ENCODE measurements at regions not wholly inside any gene's neighbourhood (a gene's known extent, or its start where the extent isn't known, plus 50 kb on each side); places are given as distances from the start of the nearest gene placed in this dataset.

- Histone ChIP-seq H3K36me3 (ENCODE audit: insufficient read depth, low read length) (no peaks in the 10 kb centered on the region), H3K4me3 (ENCODE audit: insufficient read depth, low read depth, low read length) (no peak overlapping the region), H3K79me2 (ENCODE audit: insufficient read depth, low read length) (no peaks in the 10 kb centered on the region), H3K4me2 (ENCODE audit: low read length) (no peak overlapping the region), H2AFZ (ENCODE audit: low read depth, low read length) (no peak overlapping the region), H3K9me3 (ENCODE audit: insufficient read depth, low read depth, low read length) (no peaks in the 10 kb centered on the region), H3K4me1 (ENCODE audit: insufficient read depth, low read length) (no peaks in the 10 kb centered on the region), H4K20me1 (ENCODE audit: insufficient read depth, low read length) (no peaks in the 10 kb centered on the region), H3K27ac (ENCODE audit: low read depth, low read length) (no peak overlapping the region), H3K27me3 (ENCODE audit: insufficient read depth, low read length) (no peaks in the 10 kb centered on the region), H3K9ac (ENCODE audit: low read length) (no peak overlapping the region)
- Mint-ChIP-seq H3K27ac (ENCODE audit: unreplicated experiment) (no peak overlapping the region), H3K4me3 (ENCODE audit: unreplicated experiment) (no peak overlapping the region), H3K36me3 (ENCODE audit: low read depth, unreplicated experiment) (no peaks in the 10 kb centered on the region), H3K27me3 (ENCODE audit: low read depth, unreplicated experiment) (no peaks in the 10 kb centered on the region), H3K9me3 (ENCODE audit: unreplicated experiment) (no peaks in the 10 kb centered on the region), H3K4me1 (ENCODE audit: low read depth, unreplicated experiment) (no peaks in the 10 kb centered on the region)
- DNase-seq (ENCODE audit: low read depth) (no peak), FAIRE-seq (no peak)
- TF ChIP-seq CTCF (IDR thresholded peaks at IDR 0.05; ENCODE audit: insufficient read depth, low read depth, low read length): no peak
Observed at GRCh38 chr5:33182986-33183385, 257.8 kb upstream of the TARS1 start.

- peaks cover 6% of the 10 kb centered on the region for H3K9me3 Mint-ChIP-seq (ENCODE audit: unreplicated experiment)
- no peak for TF ChIP-seq CTCF (IDR thresholded peaks at IDR 0.05; ENCODE audit: insufficient read depth, low read depth, low read length)
- no peaks in the 10 kb centered on the region for H3K4me1 Mint-ChIP-seq (ENCODE audit: low read depth, unreplicated experiment)
- no peaks in the 10 kb centered on the region for H4K20me1 ChIP-seq (ENCODE audit: insufficient read depth, low read length)
- no peaks in the 10 kb centered on the region for H3K27me3 Mint-ChIP-seq (ENCODE audit: low read depth, unreplicated experiment)
- H3K4me3 Mint-ChIP-seq (ENCODE audit: unreplicated experiment): no peak overlapping the region
- no peak overlapping the region for H3K4me3 ChIP-seq (ENCODE audit: insufficient read depth, low read depth, low read length)
- H3K9me3 ChIP-seq (ENCODE audit: insufficient read depth, low read depth, low read length): no peaks in the 10 kb centered on the region
- no peaks in the 10 kb centered on the region for H3K36me3 Mint-ChIP-seq (ENCODE audit: low read depth, unreplicated experiment)
- H3K27ac Mint-ChIP-seq (ENCODE audit: unreplicated experiment): no peak overlapping the region
- H3K4me2 ChIP-seq (ENCODE audit: low read length): no peak overlapping the region
- H3K36me3 ChIP-seq (ENCODE audit: insufficient read depth, low read length): no peaks in the 10 kb centered on the region
- H3K79me2 ChIP-seq (ENCODE audit: insufficient read depth, low read length): no peaks in the 10 kb centered on the region
- no peak overlapping the region for H3K27ac ChIP-seq (ENCODE audit: low read depth, low read length)
- no peak for DNase-seq (ENCODE audit: low read depth)
- no peak overlapping the region for H2AFZ ChIP-seq (ENCODE audit: low read depth, low read length)
- H3K27me3 ChIP-seq (ENCODE audit: insufficient read depth, low read length): no peaks in the 10 kb centered on the region
- no peaks in the 10 kb centered on the region for H3K4me1 ChIP-seq (ENCODE audit: insufficient read depth, low read length)
- no peak overlapping the region for H3K9ac ChIP-seq (ENCODE audit: low read length)
- FAIRE-seq: no peak
Observed at GRCh38 chr5:33184367-33184766, 256.4 kb upstream of the TARS1 start.

GRCh38 chr5:33188089-33188488, 252.7 kb upstream of the TARS1 start:
- no peak for DNase-seq (ENCODE audit: low read depth)
- Histone ChIP-seq H3K9me3 (ENCODE audit: insufficient read depth, low read depth, low read length) (no peaks in the 10 kb centered on the region), H4K20me1 (ENCODE audit: insufficient read depth, low read length) (no peaks in the 10 kb centered on the region), H3K27ac (ENCODE audit: low read depth, low read length) (no peak overlapping the region), H3K36me3 (ENCODE audit: insufficient read depth, low read length) (no peaks in the 10 kb centered on the region), H3K27me3 (ENCODE audit: insufficient read depth, low read length) (no peaks in the 10 kb centered on the region), H2AFZ (ENCODE audit: low read depth, low read length) (no peak overlapping the region), H3K9ac (ENCODE audit: low read length) (no peak overlapping the region), H3K4me3 (ENCODE audit: insufficient read depth, low read depth, low read length) (no peak overlapping the region), H3K4me2 (ENCODE audit: low read length) (no peak overlapping the region), H3K79me2 (ENCODE audit: insufficient read depth, low read length) (no peaks in the 10 kb centered on the region), H3K4me1 (ENCODE audit: insufficient read depth, low read length) (no peaks in the 10 kb centered on the region)
- no peak overlapping the region for H3K4me3 Mint-ChIP-seq (ENCODE audit: unreplicated experiment)
- no peaks in the 10 kb centered on the region for H3K4me1 Mint-ChIP-seq (ENCODE audit: low read depth, unreplicated experiment)
- no peak for TF ChIP-seq EZH2 (IDR thresholded peaks at IDR 0.05; ENCODE audit: insufficient read depth, low read length)
- no peak for TF ChIP-seq CTCF (IDR thresholded peaks at IDR 0.05; ENCODE audit: insufficient read depth, low read depth, low read length)
- H3K27me3 Mint-ChIP-seq (ENCODE audit: low read depth, unreplicated experiment): no peaks in the 10 kb centered on the region
- no peak overlapping the region for H3K27ac Mint-ChIP-seq (ENCODE audit: unreplicated experiment)
- H3K9me3 Mint-ChIP-seq (ENCODE audit: unreplicated experiment): peaks cover 6% of the 10 kb centered on the region
- no peak for FAIRE-seq
- H3K36me3 Mint-ChIP-seq (ENCODE audit: low read depth, unreplicated experiment): no peaks in the 10 kb centered on the region
